GM12878 (cell line): ENCODE measurements at regions not wholly inside any gene's neighbourhood (a gene's known extent, or its start where the extent isn't known, plus 50 kb on each side); places are given as distances from the start of the nearest gene placed in this dataset.

Source experiments
- EZH2 ChIP-seq: IDR thresholded peaks from 2 replicates; pipeline ENCODE4 v1.6.1; 2012; ENCODE audit warnings: low read depth, mild to moderate bottlenecking, control low read depth, inconsistent platforms, low read length, borderline replicate concordance; ENCODE audit not compliant: control insufficient read depth
- MAX ChIP-seq: IDR thresholded peaks from 2 replicates; pipeline ENCODE4 v1.6.1; 2012; ENCODE audit warnings: low read depth, low read length, improper control_type of control experiment
- TF ChIP-seq, protein P1 (sequence below), 3 experiments: IDR thresholded peaks in 2 of 3; conservative IDR thresholded peaks in 1 of 3; 2 replicates each; pipeline ENCODE4 v1.5.1; 2011; ENCODE audit warnings: low read depth in 3 of 3, low read length in 3 of 3, mild to moderate bottlenecking in 3 of 3, control low read depth in 2 of 3, moderate library complexity in 2 of 3, inconsistent platforms in 1 of 3, mixed read lengths in 1 of 3; ENCODE audit not compliant: control insufficient read depth in 2 of 3, insufficient read depth in 1 of 3; ENCODE audit errors: extremely low read depth in 1 of 3

GRCh38 chr6:169990095-169991030 is 238.9 kb downstream of the ERMARD start:
- no peak for TF ChIP-seq EZH2
- TF ChIP-seq MAX = no peak
- TF ChIP-seq, protein P1, sequence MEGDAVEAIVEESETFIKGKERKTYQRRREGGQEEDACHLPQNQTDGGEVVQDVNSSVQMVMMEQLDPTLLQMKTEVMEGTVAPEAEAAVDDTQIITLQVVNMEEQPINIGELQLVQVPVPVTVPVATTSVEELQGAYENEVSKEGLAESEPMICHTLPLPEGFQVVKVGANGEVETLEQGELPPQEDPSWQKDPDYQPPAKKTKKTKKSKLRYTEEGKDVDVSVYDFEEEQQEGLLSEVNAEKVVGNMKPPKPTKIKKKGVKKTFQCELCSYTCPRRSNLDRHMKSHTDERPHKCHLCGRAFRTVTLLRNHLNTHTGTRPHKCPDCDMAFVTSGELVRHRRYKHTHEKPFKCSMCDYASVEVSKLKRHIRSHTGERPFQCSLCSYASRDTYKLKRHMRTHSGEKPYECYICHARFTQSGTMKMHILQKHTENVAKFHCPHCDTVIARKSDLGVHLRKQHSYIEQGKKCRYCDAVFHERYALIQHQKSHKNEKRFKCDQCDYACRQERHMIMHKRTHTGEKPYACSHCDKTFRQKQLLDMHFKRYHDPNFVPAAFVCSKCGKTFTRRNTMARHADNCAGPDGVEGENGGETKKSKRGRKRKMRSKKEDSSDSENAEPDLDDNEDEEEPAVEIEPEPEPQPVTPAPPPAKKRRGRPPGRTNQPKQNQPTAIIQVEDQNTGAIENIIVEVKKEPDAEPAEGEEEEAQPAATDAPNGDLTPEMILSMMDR (IDR thresholded peaks at IDR 0.05 in 2 of 3, conservative IDR thresholded peaks at IDR 0.05 in 1 of 3; ENCODE audit: control insufficient read depth in 2 of 3, extremely low read depth in 1 of 3, insufficient read depth in 1 of 3, low read depth in 3 of 3, low read length in 3 of 3) = no peak; a peak in 1 of 6 replicates
